ENCODE measurements at regions not wholly inside any gene's neighbourhood (a gene's known extent, or its start where the extent isn't known, plus 50 kb on each side); places are given as distances from the start of the nearest gene placed in this dataset.

GRCh38 chr9:86469476-86470250 lies 115.5 kb upstream of the TUT7 start:
- H3K4me1 ChIP-seq (ENCODE audit: control insufficient read depth in 3 of 3, insufficient read depth in 2 of 3, low read depth in 1 of 3, low read length in 2 of 3) = no peaks in the 10 kb centered on the region
- no peaks in the 10 kb centered on the region for H3K36me3 ChIP-seq (ENCODE audit: control insufficient read depth in 3 of 3, insufficient read depth in 2 of 3, low read depth in 1 of 3, low read length in 3 of 3)
- FAIRE-seq (no peak), DNase-seq (no peak)
- no peaks in the 10 kb centered on the region for H3K27me3 ChIP-seq (ENCODE audit: control insufficient read depth in 3 of 3, insufficient read depth in 3 of 3, low read length in 3 of 3)
- no peak overlapping the region for H3K4me3 ChIP-seq (ENCODE audit: low read depth in 1 of 3, low read length in 3 of 3)
- 27 to 54% (median 34%) methylated on average over 8 of the region's 8 CpGs for WGBS, 3 donors
- H3K27ac ChIP-seq (ENCODE audit: low read depth in 1 of 3, low read length in 2 of 3) = no peak overlapping the region
- no peaks in the 10 kb centered on the region for H3K9me3 ChIP-seq (ENCODE audit: control insufficient read depth in 2 of 2, insufficient read depth in 1 of 2, low read depth in 1 of 2, low read length in 1 of 2)

DNA sequence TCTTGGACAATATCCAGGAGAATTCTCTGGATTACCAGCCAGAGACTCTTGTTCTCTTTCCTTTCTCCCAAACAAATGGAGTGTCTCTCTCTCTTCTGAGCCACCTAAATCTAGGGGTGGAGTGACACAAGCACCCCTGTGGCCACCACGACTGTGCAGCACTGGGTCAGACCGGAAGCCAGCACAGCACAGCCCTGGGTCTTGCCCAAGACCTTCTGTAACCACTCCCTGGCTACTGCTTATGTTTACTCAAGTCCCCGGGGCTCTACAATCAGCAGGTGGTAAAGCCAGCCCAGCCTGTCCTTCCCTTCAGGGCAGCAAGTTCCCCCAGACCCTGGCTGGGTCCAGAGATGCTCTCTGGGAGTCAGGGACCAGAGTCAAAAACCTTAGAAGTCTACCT lies 110.0 kb upstream of the TUT7 start:
- FAIRE-seq = no peak
- no peak for DNase-seq

GRCh38 chr9:86460216-86461002 lies 106.2 kb upstream of the TUT7 start:
- Histone ChIP-seq H3K27me3 (ENCODE audit: control insufficient read depth in 3 of 3, insufficient read depth in 3 of 3, low read length in 3 of 3) (no peaks in the 10 kb centered on the region), H3K4me1 (ENCODE audit: control insufficient read depth in 3 of 3, insufficient read depth in 2 of 3, low read depth in 1 of 3, low read length in 2 of 3) (no peaks in the 10 kb centered on the region), H3K27ac (ENCODE audit: low read depth in 1 of 3, low read length in 2 of 3) (no peak overlapping the region), H3K9me3 (ENCODE audit: control insufficient read depth in 2 of 2, insufficient read depth in 1 of 2, low read depth in 1 of 2, low read length in 1 of 2) (no peaks in the 10 kb centered on the region), H3K4me3 (ENCODE audit: low read depth in 1 of 3, low read length in 3 of 3) (no peak overlapping the region), H3K36me3 (ENCODE audit: control insufficient read depth in 3 of 3, insufficient read depth in 2 of 3, low read depth in 1 of 3, low read length in 3 of 3) (no peaks in the 10 kb centered on the region)
- DNase-seq = no peak
- WGBS, 3 donors = 85 to 89% (median 86%) methylated on average over 11 of the region's 11 CpGs
- no peak for FAIRE-seq

More for the DNA sequence above, 110.0 kb upstream of the TUT7 start:
- no peaks in the 10 kb centered on the region for H3K27me3 ChIP-seq (ENCODE audit: control insufficient read depth in 3 of 3, insufficient read depth in 3 of 3, low read length in 3 of 3)
- no peak overlapping the region for H3K4me3 ChIP-seq (ENCODE audit: low read depth in 1 of 3, low read length in 3 of 3)
- 23 to 42% (median 25%) methylated on average over 3 of the region's 3 CpGs for WGBS, 3 donors
- no peak overlapping the region for H3K27ac ChIP-seq (ENCODE audit: low read depth in 1 of 3, low read length in 2 of 3)
- H3K9me3 ChIP-seq (ENCODE audit: control insufficient read depth in 2 of 2, insufficient read depth in 1 of 2, low read depth in 1 of 2, low read length in 1 of 2) = no peaks in the 10 kb centered on the region
- no peaks in the 10 kb centered on the region for H3K4me1 ChIP-seq (ENCODE audit: control insufficient read depth in 3 of 3, insufficient read depth in 2 of 3, low read depth in 1 of 3, low read length in 2 of 3)
- no peaks in the 10 kb centered on the region for H3K36me3 ChIP-seq (ENCODE audit: control insufficient read depth in 3 of 3, insufficient read depth in 2 of 3, low read depth in 1 of 3, low read length in 3 of 3)

- Histone ChIP-seq H3K4me3 (ENCODE audit: low read depth in 1 of 3, low read length in 3 of 3) (no peak overlapping the region), H3K36me3 (ENCODE audit: control insufficient read depth in 3 of 3, insufficient read depth in 2 of 3, low read depth in 1 of 3, low read length in 3 of 3) (no peaks in the 10 kb centered on the region), H3K27ac (ENCODE audit: low read depth in 1 of 3, low read length in 2 of 3) (no peak overlapping the region), H3K9me3 (ENCODE audit: control insufficient read depth in 2 of 2, insufficient read depth in 1 of 2, low read depth in 1 of 2, low read length in 1 of 2) (no peaks in the 10 kb centered on the region), H3K27me3 (ENCODE audit: control insufficient read depth in 3 of 3, insufficient read depth in 3 of 3, low read length in 3 of 3) (peaks cover 0 to 4% (median 0%) of the 10 kb centered on the region in 3 donors), H3K4me1 (ENCODE audit: control insufficient read depth in 3 of 3, insufficient read depth in 2 of 3, low read depth in 1 of 3, low read length in 2 of 3) (no peaks in the 10 kb centered on the region)
- no peak for FAIRE-seq
- 74 to 79% (median 77%) methylated on average over 5 of the region's 5 CpGs for WGBS, 3 donors
- DNase-seq = no peak
Observed at GRCh38 chr9:86459599-86460155, 105.5 kb upstream of the TUT7 start.

GRCh38 chr9:86459191-86459590 lies 105.0 kb upstream of the TUT7 start:
- no peaks in the 10 kb centered on the region for H3K36me3 ChIP-seq (ENCODE audit: control insufficient read depth in 3 of 3, insufficient read depth in 2 of 3, low read depth in 1 of 3, low read length in 3 of 3)
- DNase-seq = no peak
- no peaks in the 10 kb centered on the region for H3K9me3 ChIP-seq (ENCODE audit: control insufficient read depth in 2 of 2, insufficient read depth in 1 of 2, low read depth in 1 of 2, low read length in 1 of 2)
- H3K4me1 ChIP-seq (ENCODE audit: control insufficient read depth in 3 of 3, insufficient read depth in 2 of 3, low read depth in 1 of 3, low read length in 2 of 3) = no peaks in the 10 kb centered on the region
- peaks cover 0 to 5% (median 0%) of the 10 kb centered on the region in 3 donors for H3K27me3 ChIP-seq (ENCODE audit: control insufficient read depth in 3 of 3, insufficient read depth in 3 of 3, low read length in 3 of 3)
- H3K27ac ChIP-seq (ENCODE audit: low read depth in 1 of 3, low read length in 2 of 3) = no peak overlapping the region
- no peak for FAIRE-seq
- H3K4me3 ChIP-seq (ENCODE audit: low read depth in 1 of 3, low read length in 3 of 3) = no peak overlapping the region

- Histone ChIP-seq H3K36me3 (ENCODE audit: control insufficient read depth in 3 of 3, insufficient read depth in 2 of 3, low read depth in 1 of 3, low read length in 3 of 3) (no peaks in the 10 kb centered on the region), H3K27ac (ENCODE audit: low read depth in 1 of 3, low read length in 2 of 3) (no peak overlapping the region), H3K4me1 (ENCODE audit: control insufficient read depth in 3 of 3, insufficient read depth in 2 of 3, low read depth in 1 of 3, low read length in 2 of 3) (no peaks in the 10 kb centered on the region), H3K4me3 (ENCODE audit: low read depth in 1 of 3, low read length in 3 of 3) (no peak overlapping the region), H3K9me3 (ENCODE audit: control insufficient read depth in 2 of 2, insufficient read depth in 1 of 2, low read depth in 1 of 2, low read length in 1 of 2) (no peaks in the 10 kb centered on the region), H3K27me3 (ENCODE audit: control insufficient read depth in 3 of 3, insufficient read depth in 3 of 3, low read length in 3 of 3) (peaks cover 0 to 5% (median 0%) of the 10 kb centered on the region in 3 donors)
- DNase-seq = no peak
- no peak for FAIRE-seq
- WGBS, 3 donors = 53 to 64% (median 56%) methylated on average over 7 of the region's 7 CpGs
Observed at GRCh38 chr9:86458191-86458855, 104.1 kb upstream of the TUT7 start.

GRCh38 chr9:86456416-86456815 lies 102.2 kb upstream of the TUT7 start:
- DNase-seq (no peak), FAIRE-seq (no peak)
- WGBS, 3 donors = 82 to 89% (median 88%) methylated on average over 4 of the region's 4 CpGs
- peaks cover 0 to 5% (median 0%) of the 10 kb centered on the region in 3 donors for H3K27me3 ChIP-seq (ENCODE audit: control insufficient read depth in 3 of 3, insufficient read depth in 3 of 3, low read length in 3 of 3)
- H3K36me3 ChIP-seq (ENCODE audit: control insufficient read depth in 3 of 3, insufficient read depth in 2 of 3, low read depth in 1 of 3, low read length in 3 of 3) = no peaks in the 10 kb centered on the region
- H3K27ac ChIP-seq (ENCODE audit: low read depth in 1 of 3, low read length in 2 of 3) = no peak overlapping the region
- H3K4me3 ChIP-seq (ENCODE audit: low read depth in 1 of 3, low read length in 3 of 3) = no peak overlapping the region
- no peaks in the 10 kb centered on the region for H3K4me1 ChIP-seq (ENCODE audit: control insufficient read depth in 3 of 3, insufficient read depth in 2 of 3, low read depth in 1 of 3, low read length in 2 of 3)
- peaks cover 0 to 3% of the 10 kb centered on the region in 2 donors for H3K9me3 ChIP-seq (ENCODE audit: control insufficient read depth in 2 of 2, insufficient read depth in 1 of 2, low read depth in 1 of 2, low read length in 1 of 2)

Measured in small intestine (tissue), 7 donors.